ENCODE measurements at regions not wholly inside any gene's neighbourhood (a gene's known extent, or its start where the extent isn't known, plus 50 kb on each side); places are given as distances from the start of the nearest gene placed in this dataset.

DNA sequence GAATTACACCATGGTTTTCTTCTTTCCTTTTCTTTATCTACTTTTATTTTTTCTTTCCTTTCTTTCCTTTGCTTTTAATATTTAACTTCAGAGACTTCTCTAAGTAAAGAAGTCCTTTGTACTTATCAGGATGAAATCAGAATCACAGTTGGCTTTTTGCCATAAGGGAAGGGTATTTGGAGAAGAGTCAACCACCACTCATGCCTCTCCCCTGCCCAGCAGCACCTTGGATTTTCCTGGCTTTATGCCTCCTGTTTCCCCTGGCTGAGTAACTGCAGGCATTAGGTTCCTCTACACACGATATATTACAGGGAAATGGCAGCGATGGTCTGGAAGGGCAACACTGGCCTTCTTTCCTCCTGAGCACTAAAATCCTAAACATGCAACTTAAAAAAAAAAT, 266.4 kb upstream of the CAND1 start:
- WGBS, 2 donors: 63 to 74% methylated on average over 2 of the region's 2 CpGs
- intact Hi-C loops (cut with DNase I; ENCODE audit: low total_unique reads): no loop called here

DNA sequence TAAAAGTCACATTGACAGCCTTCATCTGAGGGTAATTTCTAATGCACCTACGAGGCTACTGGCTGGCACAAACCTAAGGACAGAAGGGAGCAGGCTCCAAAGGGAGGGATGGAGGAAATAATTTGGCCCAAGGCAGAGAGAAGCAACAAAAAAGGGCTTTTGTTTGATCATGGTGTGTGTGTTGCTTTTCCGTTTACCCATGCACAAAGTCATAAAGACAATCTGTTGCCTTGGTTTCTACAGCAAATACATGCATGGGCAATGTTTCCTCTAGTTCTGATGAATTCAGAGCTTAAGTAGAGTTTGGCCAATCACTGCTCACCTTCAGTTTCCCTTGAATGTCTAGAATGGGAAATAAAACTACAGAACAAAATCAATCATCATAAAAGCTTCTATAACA, 262.5 kb upstream of the CAND1 start:
- TF ChIP-seq, protein P1, sequence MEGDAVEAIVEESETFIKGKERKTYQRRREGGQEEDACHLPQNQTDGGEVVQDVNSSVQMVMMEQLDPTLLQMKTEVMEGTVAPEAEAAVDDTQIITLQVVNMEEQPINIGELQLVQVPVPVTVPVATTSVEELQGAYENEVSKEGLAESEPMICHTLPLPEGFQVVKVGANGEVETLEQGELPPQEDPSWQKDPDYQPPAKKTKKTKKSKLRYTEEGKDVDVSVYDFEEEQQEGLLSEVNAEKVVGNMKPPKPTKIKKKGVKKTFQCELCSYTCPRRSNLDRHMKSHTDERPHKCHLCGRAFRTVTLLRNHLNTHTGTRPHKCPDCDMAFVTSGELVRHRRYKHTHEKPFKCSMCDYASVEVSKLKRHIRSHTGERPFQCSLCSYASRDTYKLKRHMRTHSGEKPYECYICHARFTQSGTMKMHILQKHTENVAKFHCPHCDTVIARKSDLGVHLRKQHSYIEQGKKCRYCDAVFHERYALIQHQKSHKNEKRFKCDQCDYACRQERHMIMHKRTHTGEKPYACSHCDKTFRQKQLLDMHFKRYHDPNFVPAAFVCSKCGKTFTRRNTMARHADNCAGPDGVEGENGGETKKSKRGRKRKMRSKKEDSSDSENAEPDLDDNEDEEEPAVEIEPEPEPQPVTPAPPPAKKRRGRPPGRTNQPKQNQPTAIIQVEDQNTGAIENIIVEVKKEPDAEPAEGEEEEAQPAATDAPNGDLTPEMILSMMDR (IDR thresholded peaks at IDR 0.05): no peak
- TF ChIP-seq POLR2A (IDR thresholded peaks at IDR 0.05): no peak
- 51 to 53% methylated on average over 2 of the region's 2 CpGs for WGBS, 2 donors
- intact Hi-C loops (cut with DNase I; ENCODE audit: low total_unique reads): no loop called here
- no peak overlapping the region for H3K4me3 ChIP-seq (ENCODE audit: low read depth, poor library complexity, severe bottlenecking)
- DNase-seq (ENCODE audit: low spot score in 2 of 2): no peak

More for the DNA sequence above, 266.4 kb upstream of the CAND1 start:
- DNase-seq (ENCODE audit: low spot score in 2 of 2): no peak
- H3K4me3 ChIP-seq (ENCODE audit: low read depth, poor library complexity, severe bottlenecking): no peak overlapping the region
- no peak for TF ChIP-seq POLR2A (IDR thresholded peaks at IDR 0.05)
- TF ChIP-seq, protein P1 (IDR thresholded peaks at IDR 0.05): no peak

DNA sequence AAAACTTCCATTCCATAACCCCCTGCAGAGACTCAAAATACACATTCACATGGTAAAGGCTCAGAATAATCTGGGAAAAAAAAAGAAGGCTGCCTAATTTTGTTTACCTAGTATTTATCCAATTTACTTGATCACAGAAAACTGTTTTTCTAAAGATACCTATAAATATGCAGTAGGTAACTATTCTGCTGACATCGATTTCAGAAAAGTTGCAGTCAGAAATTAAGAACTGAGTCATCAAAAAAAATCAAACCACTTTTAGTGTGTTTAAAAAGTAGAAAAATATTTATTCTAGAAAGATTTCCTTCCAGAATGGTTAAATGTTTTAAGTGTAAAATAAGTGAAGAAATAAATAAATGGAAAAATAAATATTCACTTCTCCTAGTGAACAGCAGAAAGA, 254.5 kb upstream of the CAND1 start:
- H3K4me3 ChIP-seq (ENCODE audit: low read depth, poor library complexity, severe bottlenecking): no peak overlapping the region
- TF ChIP-seq, protein P1 (IDR thresholded peaks at IDR 0.05): no peak
- no peak for TF ChIP-seq POLR2A (IDR thresholded peaks at IDR 0.05)
- intact Hi-C loops (cut with DNase I; ENCODE audit: low total_unique reads): no loop called here
- 87 to 98% methylated on average over 1 of the region's 1 CpG for WGBS, 2 donors
- no peak for DNase-seq (ENCODE audit: low spot score in 2 of 2)

GRCh38 chr12:67018105-67018504, 251.1 kb upstream of the CAND1 start:
- 94 to 95% methylated on average over 5 of the region's 5 CpGs for WGBS, 2 donors
- no peak for TF ChIP-seq POLR2A (IDR thresholded peaks at IDR 0.05)
- TF ChIP-seq, protein P1 (IDR thresholded peaks at IDR 0.05): no peak
- intact Hi-C loops (cut with DNase I; ENCODE audit: low total_unique reads): no loop called here
- no peak overlapping the region for H3K4me3 ChIP-seq (ENCODE audit: low read depth, poor library complexity, severe bottlenecking)
- no peak for DNase-seq (ENCODE audit: low spot score in 2 of 2)

DNA sequence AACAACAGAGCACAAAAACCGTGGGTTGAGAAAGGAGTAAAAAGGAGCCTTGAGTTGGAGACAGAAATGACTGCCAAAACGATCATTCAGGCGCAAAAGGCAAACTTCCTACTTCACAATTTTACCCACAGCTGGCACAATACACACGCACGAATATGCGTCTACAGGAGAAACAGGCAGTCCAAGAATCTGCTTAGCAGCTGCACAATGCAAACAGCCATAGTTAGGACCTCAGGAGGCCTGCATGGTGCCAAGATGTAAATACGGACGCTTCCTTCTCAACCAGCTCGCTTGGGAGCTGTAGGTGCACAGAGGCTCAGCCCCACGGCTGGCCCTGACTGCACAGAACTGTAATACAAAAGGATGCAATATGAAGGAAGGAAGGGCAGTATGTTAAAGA, 250.1 kb upstream of the CAND1 start:
- WGBS, 2 donors: 21 to 37% methylated on average over 10 of the region's 10 CpGs

More for the DNA sequence above, 250.1 kb upstream of the CAND1 start:
- H3K4me3 ChIP-seq (ENCODE audit: low read depth, poor library complexity, severe bottlenecking): no peak overlapping the region
- no peak for DNase-seq (ENCODE audit: low spot score in 2 of 2)
- intact Hi-C loops (cut with DNase I; ENCODE audit: low total_unique reads): no loop called here
- TF ChIP-seq POLR2A (IDR thresholded peaks at IDR 0.05): no peak
- TF ChIP-seq, protein P1 (IDR thresholded peaks at IDR 0.05): no peak

Measured in lower leg skin (tissue), 4 donors.